Cerebellar cortex (tissue), 1 donor: ENCODE measurements at regions not wholly inside any gene's neighbourhood (a gene's known extent, or its start where the extent isn't known, plus 50 kb on each side); places are given as distances from the start of the nearest gene placed in this dataset.

Experiments
- DNase-seq: peaks from one replicate; pipeline ENCODE4 v3.0.0-alpha.2; 2015; ENCODE audit warnings: low spot score

DNA sequence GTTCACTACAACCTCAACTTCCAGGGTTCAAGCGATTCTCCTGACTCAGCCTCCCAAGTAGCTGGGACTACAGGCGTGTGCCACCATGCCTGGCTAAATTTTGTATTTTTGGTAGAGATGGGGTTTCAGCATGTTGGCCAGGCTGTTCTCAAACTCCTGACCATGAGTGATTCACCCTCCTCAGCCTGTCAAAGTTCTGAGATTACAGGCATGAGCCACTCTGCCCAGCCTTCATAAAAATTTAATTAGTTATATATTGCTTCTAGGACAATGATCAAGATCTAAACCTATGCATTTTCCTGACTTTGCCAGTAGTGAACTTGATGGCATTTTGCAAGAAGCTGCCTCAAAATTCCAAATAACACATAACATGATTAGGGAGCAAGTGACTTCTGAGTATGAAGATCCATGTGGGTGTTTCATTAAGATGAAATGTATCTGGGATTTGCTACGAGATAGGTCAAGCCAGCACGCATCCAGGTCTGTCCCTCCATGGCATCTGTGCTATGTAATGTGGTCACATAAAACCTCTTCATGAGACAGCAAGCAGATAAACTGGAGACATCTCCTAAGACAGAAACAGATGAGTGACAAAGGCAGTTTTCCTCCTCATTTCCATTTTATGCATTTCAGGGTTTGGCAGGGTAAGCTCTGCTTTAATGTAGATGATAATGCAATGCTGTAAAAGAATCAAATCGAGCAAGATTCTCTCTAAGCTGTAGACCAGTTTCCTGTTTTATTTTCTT is 319.4 kb upstream of the ATP2B1 start:
- peak; percentile 36 for DNase-seq

DNA sequence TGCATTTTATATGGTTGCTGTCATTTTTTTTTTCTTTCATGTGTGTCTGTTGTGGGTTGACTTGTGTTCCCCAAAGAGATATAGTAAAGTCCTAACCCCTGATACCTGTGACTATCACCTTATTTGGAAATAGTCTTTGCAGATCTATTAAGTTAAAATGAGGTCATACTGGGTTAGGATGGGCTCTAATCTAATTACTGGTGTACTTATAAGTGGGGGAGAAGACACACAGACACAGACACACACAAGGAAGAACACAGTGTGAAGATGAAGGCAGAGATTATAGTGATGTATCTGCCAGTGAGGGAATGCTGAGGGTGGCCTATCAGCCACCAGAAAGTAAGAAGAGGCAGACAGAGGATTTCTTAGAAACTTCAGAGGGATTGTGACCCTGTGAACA is 318.4 kb upstream of the ATP2B1 start:
- DNase-seq: no peak

DNA sequence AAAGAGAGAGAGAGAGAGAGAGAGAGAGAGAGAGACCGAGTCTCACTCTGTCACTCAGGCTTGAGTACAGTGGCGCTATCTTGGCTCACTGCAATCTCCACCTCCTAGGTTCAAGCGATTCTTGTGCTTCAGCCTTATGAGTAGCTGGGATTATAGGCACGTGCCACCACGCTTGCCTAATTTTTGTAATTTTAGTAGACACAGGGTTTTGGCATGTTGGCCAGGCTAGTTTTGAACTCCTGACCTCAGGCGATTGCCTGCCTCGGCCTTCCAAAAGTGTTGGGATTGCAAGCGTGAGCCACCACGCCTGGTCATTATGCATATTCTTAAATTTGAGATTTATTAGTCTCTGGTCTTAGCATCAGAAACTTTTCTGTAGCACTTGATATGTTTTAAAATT is 317.9 kb upstream of the ATP2B1 start:
- DNase-seq: no peak

DNA sequence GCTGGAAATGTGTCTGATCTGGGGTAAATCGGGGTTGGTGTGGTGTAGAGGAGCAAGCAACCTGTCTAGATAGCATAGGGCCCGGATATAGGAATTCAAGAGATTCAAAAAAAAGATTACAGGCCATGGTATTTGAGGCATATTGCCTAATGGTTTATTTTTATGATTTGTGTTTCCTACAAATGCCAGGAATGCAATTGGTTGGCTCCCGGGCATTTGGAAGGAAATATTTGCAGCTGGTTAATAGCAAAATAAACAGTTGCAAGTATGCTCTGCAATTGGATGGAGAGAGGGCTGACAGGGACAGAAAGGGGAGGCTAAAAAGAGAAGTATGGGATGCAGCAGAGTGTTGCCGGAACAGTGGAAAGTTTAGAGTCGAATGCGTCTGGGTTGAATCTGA is 315.6 kb upstream of the ATP2B1 start:
- no peak for DNase-seq

DNA sequence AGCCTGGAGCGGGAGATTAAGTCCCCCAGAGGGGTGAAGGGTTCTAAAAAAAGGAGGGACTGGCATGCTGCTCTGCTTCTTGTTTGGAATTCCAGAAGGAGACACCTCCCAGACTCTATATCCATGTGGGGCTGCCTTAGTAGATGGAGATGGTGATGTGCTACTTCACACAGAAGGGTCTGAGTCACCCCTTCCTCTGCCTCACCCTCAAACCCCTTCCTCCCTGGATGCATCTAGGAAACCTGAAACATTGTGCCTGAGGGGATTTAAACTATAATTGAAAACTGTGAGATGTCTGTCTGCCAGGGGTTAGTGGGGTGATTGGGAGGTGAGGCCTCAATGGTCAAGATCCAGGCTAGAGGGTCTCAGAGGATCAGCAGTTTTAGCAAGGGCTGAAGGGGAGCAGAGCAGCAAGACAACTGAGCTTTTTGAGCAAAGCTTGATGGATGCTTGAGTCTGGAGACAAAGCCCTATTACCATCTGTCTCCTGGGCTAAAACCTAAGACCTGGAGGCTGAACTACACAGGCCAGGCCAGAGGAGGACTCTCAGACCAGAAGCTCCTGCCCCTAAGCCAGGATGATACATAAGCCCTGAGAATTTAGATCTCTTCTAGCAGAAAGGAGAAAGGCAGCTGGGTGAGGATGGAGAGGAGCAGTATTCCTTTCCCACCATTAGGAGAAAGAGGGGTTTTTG is 314.7 kb upstream of the ATP2B1 start:
- DNase-seq: no peak

DNA sequence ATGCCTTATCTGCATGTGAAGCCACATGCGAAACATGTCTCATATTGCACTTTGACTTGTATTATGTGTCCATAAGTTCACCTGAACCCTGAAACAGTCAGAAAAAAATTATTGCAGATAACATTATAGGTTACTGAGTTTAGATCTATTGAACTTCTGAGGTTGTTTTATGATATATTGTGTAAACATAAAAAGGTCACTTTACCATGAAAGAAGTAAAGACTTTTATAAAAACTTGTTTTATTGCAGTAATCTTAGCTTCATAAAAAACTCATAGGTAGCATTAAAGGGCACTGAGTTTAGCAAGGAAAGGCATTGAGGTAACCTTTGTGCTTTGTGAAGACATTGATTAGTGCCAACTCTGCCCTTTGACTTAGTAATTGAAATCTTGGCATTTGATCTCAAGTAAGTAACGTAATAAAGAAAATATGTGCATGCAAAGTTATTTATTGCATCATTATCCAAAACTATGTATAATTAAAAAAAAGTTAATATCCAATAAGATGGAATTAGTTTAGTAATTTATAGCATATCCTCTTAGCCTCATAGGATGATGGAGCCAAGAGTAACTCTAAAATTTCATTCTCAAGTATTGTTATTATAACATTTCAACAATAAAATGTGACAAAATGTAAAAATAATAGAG is 313.3 kb upstream of the ATP2B1 start:
- no peak for DNase-seq

DNA sequence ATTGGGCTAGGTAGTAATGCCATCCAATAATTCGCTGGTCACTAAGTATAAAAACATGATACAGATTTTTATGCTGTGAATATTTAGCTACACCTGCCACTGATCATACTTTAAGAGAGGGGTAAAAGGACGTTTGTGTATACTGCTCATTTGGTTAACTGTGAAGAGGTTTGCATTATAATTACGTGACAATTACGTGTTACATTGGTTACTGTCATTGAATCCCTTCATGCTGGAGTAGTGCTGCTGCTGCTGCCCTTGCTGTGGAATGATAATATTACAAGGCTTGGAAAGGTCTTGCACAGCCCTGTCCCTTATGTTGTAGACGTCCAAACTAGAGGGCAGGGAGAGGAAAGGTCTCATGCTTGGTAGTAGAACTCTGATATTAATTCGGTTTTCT is 312.2 kb upstream of the ATP2B1 start:
- no peak for DNase-seq

DNA sequence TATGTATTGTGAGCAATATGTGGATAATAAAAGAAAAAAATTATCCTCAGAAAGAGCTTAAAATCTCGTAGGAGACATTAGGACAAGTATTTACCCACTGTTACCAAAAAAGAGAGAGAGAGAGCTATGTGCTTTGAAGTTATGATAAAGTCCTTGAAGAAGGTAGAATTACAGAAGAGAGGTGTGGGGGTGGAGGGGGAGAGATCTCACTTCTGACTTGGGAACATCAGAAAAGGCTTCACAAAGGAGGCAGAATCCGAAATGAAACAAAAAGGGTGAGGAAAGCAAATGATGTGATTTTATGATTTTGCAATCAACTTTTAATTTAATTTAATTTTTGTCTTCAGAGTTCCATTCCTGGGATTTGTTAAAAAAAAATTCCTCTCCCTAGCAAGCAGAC is 311.8 kb upstream of the ATP2B1 start:
- DNase-seq: no peak

DNA sequence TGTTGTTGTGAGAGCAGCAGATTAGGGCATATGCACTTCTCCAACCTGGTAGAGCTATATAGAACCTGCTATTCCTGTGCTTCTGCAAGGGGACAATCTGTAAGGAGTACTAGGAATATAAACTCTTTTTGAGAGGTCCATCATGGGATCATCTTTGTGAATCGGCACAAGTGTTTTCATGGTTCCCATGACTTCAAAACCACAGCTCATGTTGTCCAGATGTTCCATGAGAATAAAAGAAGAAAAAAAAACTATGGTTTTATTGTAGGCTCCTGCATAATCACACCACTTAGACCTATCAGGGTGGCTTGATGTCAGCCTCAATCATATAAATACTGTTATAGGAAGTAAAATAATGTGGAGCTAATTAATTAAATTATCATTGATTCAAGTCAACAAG is 311.4 kb upstream of the ATP2B1 start:
- DNase-seq: no peak

DNA sequence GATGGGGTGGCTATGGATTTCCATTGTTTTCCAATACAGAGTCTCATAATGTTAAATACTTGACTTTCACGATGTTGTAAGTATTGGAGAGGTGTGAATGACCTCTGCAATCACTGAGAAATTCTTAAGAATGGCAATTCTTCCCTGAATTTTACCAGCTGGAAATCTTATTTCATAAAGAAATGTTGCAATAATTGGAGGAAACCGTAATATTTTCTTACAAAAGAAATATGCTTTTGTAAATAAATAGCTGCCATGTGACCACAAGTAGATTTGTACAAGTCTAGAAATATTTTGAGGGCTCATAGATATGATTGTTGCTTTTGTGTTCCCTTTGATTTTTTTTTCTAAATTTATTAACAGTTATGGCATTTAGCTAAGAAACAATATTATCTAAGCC is 308.7 kb upstream of the ATP2B1 start:
- DNase-seq: no peak

DNA sequence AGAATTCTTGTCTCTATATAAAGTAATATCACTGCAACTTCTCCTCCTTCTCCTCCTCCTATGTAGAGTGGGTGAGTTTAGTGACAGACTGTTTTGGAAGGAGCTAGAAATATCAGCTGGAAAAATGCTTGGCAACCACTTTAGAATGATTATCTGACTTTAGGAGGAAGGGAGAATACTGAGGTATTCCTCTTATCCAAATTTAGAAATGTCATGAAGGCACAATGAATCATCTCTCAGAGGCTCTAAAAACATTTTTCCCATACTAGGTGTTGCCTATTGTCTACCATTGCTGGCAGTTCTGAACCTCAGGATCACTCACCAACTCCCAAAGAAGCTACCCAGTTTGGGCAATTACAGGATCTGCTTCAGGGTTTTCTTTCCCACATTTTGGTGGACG is 306.6 kb upstream of the ATP2B1 start:
- no peak for DNase-seq

DNA sequence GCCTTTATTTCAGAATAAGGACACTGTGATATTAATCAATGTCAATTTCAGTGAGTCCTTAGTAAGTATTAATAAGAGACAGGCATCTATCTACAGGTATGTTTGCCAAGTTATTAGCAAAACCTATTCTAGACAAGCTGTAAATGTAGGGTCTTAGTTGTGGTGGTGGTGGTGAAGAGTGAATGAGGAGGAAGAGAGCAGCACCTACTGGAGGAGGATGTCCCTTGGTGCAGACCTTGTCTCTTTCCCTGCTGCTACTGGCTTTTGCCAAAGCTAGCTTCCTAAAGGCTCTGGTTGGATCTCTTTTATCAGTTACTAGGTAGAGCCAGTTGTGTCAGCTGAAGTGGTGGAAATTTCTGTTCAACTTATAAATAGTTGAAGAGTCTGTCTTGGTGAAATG is 304.8 kb upstream of the ATP2B1 start:
- no peak for DNase-seq

DNA sequence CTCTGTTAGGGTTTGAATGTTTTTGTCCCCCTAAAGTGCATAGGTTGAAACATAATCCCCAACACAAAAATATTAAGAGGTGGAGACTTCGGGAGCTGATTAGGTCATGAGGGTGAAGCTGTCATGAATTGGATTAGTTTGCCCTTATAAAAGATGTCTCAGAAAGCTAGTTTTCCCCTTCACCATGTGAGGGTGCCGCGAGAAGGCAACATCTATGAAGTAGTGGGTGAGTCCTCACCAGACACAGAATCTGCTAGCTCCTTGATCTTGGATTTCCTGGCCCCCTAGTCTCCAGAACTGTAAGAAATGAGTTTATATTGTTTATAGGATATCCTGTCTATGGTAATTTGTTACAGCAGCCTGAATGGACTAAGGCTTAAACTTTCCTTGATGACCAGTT is 301.5 kb upstream of the ATP2B1 start:
- DNase-seq: no peak

DNA sequence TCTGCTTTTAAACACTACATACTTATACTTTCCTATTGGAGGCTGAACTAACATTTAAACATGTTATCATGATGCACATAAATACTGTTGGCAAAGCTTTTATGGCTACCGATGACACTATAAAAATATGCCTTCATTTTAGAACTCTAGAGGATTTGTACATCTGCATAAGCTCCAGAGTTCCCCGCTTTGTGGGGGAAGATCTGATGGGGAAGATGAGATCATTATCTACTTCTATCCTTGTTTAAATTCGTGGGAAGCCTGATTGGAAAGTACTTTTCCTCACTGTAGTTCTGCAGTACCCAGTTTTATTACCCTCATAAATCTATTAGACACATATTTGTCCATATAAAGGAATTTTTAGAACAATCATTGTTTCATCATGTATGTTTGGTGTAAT is 299.6 kb upstream of the ATP2B1 start:
- DNase-seq: no peak

DNA sequence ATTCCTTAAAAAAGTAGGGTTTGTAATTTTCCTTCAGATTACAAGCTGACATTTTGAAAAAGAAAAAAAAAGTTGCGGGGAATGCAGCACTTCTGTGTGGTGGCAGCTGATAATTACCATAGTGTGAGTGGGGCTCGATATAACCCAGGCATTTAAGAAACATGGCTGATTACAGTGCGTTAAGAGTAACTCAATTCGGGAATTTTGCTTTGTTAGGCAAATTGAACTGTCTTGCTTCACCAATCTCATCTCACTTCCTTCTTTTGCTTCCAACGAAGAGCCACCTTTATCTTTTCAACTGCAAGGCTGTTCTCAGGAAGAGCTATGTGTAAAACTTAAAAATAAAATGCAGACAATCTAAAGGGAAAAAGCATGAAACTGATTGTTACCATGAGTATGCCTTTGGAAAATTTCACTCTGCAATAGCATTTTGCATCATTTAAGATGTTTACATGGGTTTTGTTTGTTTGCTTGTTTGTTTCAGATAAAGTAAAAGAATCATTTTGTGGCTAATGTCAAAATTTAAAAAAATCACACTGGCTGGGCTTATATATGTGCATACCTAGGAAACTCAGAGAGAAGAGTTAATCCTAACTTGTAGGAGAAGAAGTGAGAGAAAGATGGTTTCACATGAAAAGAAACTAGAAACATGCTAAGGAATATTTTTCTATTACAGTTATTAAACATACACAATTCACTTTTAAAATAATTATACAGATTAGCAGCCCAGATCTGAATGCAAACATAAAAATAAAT is 295.9 kb upstream of the ATP2B1 start:
- DNase-seq: no peak

DNA sequence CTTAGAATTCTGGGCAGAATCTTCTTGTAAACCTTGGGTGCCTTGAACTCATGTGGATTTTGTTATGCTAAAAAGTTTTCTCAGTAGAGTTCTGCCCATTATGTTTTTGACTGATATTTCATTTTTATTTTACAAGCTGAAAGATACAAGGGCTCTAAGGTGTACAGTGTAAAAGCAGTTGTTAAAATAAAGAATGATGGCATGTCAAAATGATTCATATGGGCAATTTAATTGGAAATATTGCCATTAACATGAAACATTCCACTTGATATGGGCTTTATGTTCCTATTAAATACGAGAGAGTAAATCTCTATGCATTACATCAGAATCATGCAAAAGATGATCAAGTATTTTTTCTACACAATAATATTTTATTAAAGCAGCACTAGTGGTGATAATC is 295.1 kb upstream of the ATP2B1 start:
- DNase-seq: no peak

DNA sequence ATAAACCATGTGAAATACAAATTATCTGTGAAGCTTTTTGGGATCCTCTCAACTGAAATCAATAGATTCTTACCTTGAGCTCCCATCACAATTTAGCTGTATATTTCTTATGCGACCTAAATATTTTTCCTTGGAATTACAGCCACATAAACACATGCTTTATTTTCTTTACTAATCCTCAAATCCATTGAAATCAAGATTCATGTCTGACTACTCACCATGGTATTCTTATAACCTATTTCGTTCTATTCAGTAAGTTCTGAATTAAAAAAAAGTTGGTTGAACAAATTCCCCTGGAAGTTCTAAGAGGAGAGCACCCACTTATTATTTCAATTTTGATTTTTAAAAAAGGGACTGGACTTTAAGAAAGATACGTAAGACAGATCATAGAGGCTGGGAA is 292.1 kb upstream of the ATP2B1 start:
- DNase-seq: no peak

DNA sequence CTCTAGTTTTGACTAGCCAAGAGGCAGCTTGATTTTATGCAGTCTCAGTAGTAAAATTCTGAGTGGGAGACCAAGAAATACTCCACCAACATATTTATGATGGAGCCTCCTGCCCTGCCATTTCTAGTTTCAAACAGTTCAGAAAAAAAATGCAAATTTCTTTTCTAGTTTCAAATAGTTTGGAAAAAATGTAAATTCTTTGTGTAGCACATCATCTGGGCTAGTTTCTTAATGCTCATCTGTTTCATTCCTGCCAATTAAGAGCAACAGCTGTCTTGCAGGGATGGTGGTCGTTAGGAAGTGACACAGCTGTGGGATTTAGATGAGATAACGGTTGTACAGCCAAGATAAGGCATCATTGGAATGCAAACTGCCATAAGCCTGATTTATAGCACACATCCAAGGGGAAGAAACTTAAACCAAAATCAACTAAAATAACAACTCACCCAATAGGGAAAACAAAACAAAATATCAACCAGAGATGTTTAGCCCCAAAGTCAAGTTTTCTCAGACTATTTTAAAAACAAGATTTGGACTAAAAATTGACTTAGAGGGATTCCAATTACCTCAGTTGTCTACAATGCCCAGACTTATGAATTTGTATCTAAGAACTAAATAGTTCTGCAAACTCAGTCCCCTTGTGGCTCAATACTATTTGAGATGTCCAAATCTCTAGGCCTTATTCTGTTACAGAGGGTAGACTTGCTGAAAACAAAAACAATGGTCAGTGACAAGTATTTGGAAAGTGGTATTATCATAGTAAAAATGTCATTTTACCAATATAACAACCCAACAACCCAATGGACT is 291.3 kb upstream of the ATP2B1 start:
- no peak for DNase-seq

DNA sequence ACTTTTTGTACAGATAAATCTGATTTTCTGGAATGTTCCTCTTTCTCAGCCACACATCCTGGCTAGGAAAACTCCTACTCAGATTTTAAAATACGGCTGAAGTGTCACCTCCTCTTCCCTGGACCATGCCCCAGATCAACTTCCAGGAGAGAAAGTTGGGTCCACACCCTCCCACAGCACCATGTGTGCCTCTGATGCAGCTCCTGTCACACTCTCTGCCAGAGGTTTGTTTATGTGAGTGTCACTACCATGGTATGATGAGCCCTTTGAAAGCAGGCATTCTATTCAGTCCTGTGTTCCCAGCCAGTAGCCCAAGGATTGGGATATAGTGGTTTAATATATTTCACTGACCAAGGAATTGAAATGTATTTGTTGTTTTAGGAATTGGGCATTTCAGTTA is 287.2 kb upstream of the ATP2B1 start:
- DNase-seq: no peak

DNA sequence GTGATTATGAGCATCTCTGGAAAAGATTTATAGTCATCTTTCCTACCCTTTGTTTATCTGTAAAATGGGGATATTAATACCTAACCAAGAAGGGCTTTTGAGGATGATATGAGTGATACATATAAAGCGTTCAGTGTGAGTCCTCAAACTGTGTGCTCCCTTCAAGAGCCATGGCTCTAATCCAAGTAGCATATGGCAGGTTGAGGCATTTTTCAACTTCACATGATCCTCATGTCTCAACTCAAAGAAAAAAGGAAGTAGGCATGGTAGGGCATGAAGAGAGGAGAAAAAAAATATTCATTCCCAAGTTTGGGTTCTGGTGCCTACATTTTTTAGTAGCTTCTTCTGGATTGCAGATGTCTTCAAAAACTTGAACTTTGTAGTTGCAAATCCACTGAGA is 286.3 kb upstream of the ATP2B1 start:
- peak; percentile 72 for DNase-seq

DNA sequence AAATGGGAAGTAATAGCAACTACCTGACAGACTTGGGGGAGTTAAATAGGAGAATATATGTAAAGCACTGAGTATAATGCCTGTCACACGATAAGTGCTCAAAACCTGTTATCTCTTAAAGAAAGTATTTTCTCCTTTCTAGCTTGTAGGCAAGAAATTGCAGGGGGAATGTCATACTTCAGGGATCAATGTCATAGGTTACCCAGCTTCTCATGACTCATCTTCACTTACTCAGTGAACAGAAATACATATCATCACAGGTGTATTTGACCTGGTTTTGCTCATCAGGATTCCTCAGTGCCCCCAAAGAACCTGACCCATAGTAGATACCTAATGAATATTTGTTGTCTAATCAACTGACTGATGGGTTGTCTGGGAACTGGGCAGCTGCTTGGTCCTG is 285.0 kb upstream of the ATP2B1 start:
- DNase-seq: no peak
